Hepatocyte (in vitro differentiated cells): ENCODE measurements at regions not wholly inside any gene's neighbourhood (a gene's known extent, or its start where the extent isn't known, plus 50 kb on each side); places are given as distances from the start of the nearest gene placed in this dataset.

ENCODE experiments used
- CTCF ChIP-seq: fragments of 200-600 bp; sonication (generic); IDR thresholded peaks from 2 replicates; pipeline ENCODE4 v1.5.1; 2016; ENCODE audit warnings: antibody characterized with exemption, mild to moderate bottlenecking; ENCODE audit not compliant: poor library complexity
- EZH2 ChIP-seq: fragments of 200-600 bp; sonication (generic); IDR thresholded peaks from 2 replicates; pipeline ENCODE4 v1.6.1; 2016; ENCODE audit warnings: antibody characterized with exemption, mild to moderate bottlenecking, borderline replicate concordance

- TF ChIP-seq CTCF (no peak), EZH2 (no peak)
These were observed 257.8 kb upstream of the KLF3 start for GRCh38 chr4:38406243-38406642.
